GM12872 (cell line): ENCODE measurements at regions not wholly inside any gene's neighbourhood (a gene's known extent, or its start where the extent isn't known, plus 50 kb on each side); places are given as distances from the start of the nearest gene placed in this dataset.

ENCODE experiments used
- CTCF ChIP-seq: IDR thresholded peaks from 3 replicates; pipeline ENCODE4 v1.5.1; 2011; ENCODE audit warnings: low read depth, mild to moderate bottlenecking, low read length, moderate library complexity; ENCODE audit not compliant: insufficient read depth

- TF ChIP-seq CTCF = no peak
Measured at GRCh38 chrX:5780821-5781220, 447.8 kb downstream of the NLGN4X start.

- TF ChIP-seq CTCF = no peak
Measured at GRCh38 chrX:5775846-5776430, 452.7 kb downstream of the NLGN4X start.

- no peak for TF ChIP-seq CTCF
Measured at GRCh38 chrX:5774446-5774845, 454.2 kb downstream of the NLGN4X start.

- no peak for TF ChIP-seq CTCF
Measured at GRCh38 chrX:5771441-5771840, 457.2 kb downstream of the NLGN4X start.

GRCh38 chrX:5756616-5757015 lies 472.1 kb downstream of the NLGN4X start:
- no peak for TF ChIP-seq CTCF

GRCh38 chrX:5753291-5753690 lies 475.4 kb downstream of the NLGN4X start:
- TF ChIP-seq CTCF = no peak

GRCh38 chrX:5752831-5753230 lies 475.8 kb downstream of the NLGN4X start:
- no peak for TF ChIP-seq CTCF

GRCh38 chrX:5748586-5749150 lies 480.0 kb downstream of the NLGN4X start:
- no peak for TF ChIP-seq CTCF
